Peyer's patch (tissue), 4 donors: ENCODE measurements at regions not wholly inside any gene's neighbourhood (a gene's known extent, or its start where the extent isn't known, plus 50 kb on each side); places are given as distances from the start of the nearest gene placed in this dataset.

Experiments
- DNase-seq, 3 donors: peaks; one replicate each; pipeline ENCODE4 v3.0.0-alpha.2; 2017 to 2019
- H3K27ac ChIP-seq, 4 donors: fragments of 200-600 bp; sonication (generic); one replicate each; pipeline ENCODE4 v1.5.1; 2016 to 2019
- H3K27me3 ChIP-seq, 2 donors: fragments of 200-600 bp; sonication (generic); one replicate each; pipeline ENCODE4 v1.5.1; 2019
- H3K36me3 ChIP-seq, 3 donors: fragments of 200-600 bp; sonication (generic); one replicate each; pipeline ENCODE4 v1.5.1; 2016 to 2019
- H3K4me1 ChIP-seq, 4 donors: fragments of 200-600 bp; sonication (generic); one replicate each; pipeline ENCODE4 v1.5.1; 2016 to 2019
- H3K4me3 ChIP-seq, 4 donors: fragments of 200-600 bp; sonication (generic); 1 replicate in 3 of 4; 2 replicates in 1 of 4; pipeline ENCODE4 v1.5.1; 2016 to 2019; ENCODE audit warnings: mild to moderate bottlenecking in 1 of 4
- H3K9me3 ChIP-seq, 4 donors: fragments of 200-600 bp; sonication (generic); one replicate each; pipeline ENCODE4 v1.5.1; 2016 to 2019; ENCODE audit warnings: mild to moderate bottlenecking in 1 of 4
- CTCF ChIP-seq, 6 experiments: fragments of 450-650 bp in 4 of 6; fragments of 200-600 bp in 2 of 6; sonication (generic) in 1 of 6; IDR thresholded peaks; one replicate each; pipeline ENCODE4 v1.5.1; 2017 to 2019; ENCODE audit warnings: antibody characterized with exemption in 6 of 6, mild to moderate bottlenecking in 3 of 6, moderate library complexity in 1 of 6
- POLR2A ChIP-seq, 2 donors: fragments of 450-650 bp; IDR thresholded peaks; one replicate each; pipeline ENCODE4 v1.5.1; 2017; ENCODE audit warnings: antibody characterized with exemption in 2 of 2, mild to moderate bottlenecking in 2 of 2, moderate library complexity in 2 of 2

DNA sequence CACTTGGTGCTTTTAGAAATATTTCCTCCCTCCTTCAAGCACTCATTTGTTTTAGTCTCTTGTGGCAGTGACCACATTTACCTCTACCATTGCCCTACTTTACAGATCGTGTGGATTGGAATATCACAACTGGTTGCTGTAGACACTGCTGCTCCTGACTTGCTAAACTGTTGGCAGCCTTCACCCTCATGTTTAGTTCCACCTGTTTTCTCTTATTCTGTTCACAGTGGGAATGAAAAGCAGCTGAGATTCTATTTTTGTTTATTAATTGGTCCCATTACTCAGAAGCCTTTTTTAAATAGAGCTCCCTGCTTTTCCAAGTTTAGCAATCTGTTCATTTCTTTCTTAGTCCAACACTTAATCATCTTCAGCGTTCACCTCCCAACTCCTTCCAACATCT is 308.9 kb downstream of the RWDD3 start:
- H3K27me3 ChIP-seq = no peaks in the 10 kb centered on the region
- no peaks in the 10 kb centered on the region for H3K36me3 ChIP-seq
- DNase-seq = no peak
- TF ChIP-seq CTCF (IDR thresholded peaks at IDR 0.05) = no peak
- no peak for TF ChIP-seq POLR2A (IDR thresholded peaks at IDR 0.05)
- no peaks in the 10 kb centered on the region for H3K4me1 ChIP-seq
- H3K4me3 ChIP-seq = no peak overlapping the region
- no peak overlapping the region for H3K27ac ChIP-seq
- no peaks in the 10 kb centered on the region for H3K9me3 ChIP-seq

DNA sequence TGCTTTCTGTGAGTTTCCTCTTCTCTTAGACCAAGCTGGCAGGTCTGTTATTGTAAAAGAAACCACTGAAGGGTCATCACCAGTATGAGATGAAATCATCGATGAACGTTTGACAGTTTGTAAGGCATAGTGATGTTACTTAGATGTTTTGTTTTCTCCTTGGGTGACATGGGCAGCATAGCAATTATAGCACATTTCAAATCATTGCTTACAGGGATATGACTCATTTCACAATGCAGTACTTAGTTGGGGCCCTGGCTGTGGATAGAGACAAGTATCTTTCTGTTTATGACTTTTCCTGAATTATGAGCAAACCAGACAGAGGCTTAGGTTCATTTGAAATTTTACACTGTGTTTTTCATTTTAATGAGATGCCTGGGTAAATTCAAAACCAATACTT is 313.0 kb downstream of the RWDD3 start:
- no peak for DNase-seq
- Histone ChIP-seq H3K27ac (no peak overlapping the region), H3K4me3 (no peak overlapping the region), H3K36me3 (no peaks in the 10 kb centered on the region), H3K4me1 (no peaks in the 10 kb centered on the region), H3K27me3 (no peaks in the 10 kb centered on the region), H3K9me3 (no peaks in the 10 kb centered on the region)
- TF ChIP-seq POLR2A (IDR thresholded peaks at IDR 0.05) (no peak), CTCF (IDR thresholded peaks at IDR 0.05) (no peak)

- TF ChIP-seq POLR2A (IDR thresholded peaks at IDR 0.05) (no peak), CTCF (IDR thresholded peaks at IDR 0.05) (no peak)
- Histone ChIP-seq H3K27me3 (no peaks in the 10 kb centered on the region), H3K4me3 (no peak overlapping the region), H3K4me1 (no peaks in the 10 kb centered on the region), H3K36me3 (no peaks in the 10 kb centered on the region), H3K9me3 (no peaks in the 10 kb centered on the region), H3K27ac (no peak overlapping the region)
- no peak for DNase-seq
These were observed 314.2 kb downstream of the RWDD3 start for GRCh38 chr1:95548211-95548610.

GRCh38 chr1:95551201-95551600 is 317.2 kb downstream of the RWDD3 start:
- Histone ChIP-seq H3K4me3 (no peak overlapping the region), H3K27ac (no peak overlapping the region), H3K9me3 (no peaks in the 10 kb centered on the region), H3K27me3 (no peaks in the 10 kb centered on the region), H3K4me1 (no peaks in the 10 kb centered on the region), H3K36me3 (no peaks in the 10 kb centered on the region)
- DNase-seq = no peak
- TF ChIP-seq CTCF (IDR thresholded peaks at IDR 0.05) = no peak
- TF ChIP-seq POLR2A (IDR thresholded peaks at IDR 0.05) = no peak

- H3K36me3 ChIP-seq = no peaks in the 10 kb centered on the region
- no peak for DNase-seq
- H3K4me3 ChIP-seq = no peak overlapping the region
- H3K4me1 ChIP-seq = no peaks in the 10 kb centered on the region
- TF ChIP-seq POLR2A (IDR thresholded peaks at IDR 0.05) = no peak
- no peak for TF ChIP-seq CTCF (IDR thresholded peaks at IDR 0.05)
- no peaks in the 10 kb centered on the region for H3K27me3 ChIP-seq
- no peak overlapping the region for H3K27ac ChIP-seq
- no peaks in the 10 kb centered on the region for H3K9me3 ChIP-seq
These were observed 319.6 kb downstream of the RWDD3 start for GRCh38 chr1:95553595-95553994.

DNA sequence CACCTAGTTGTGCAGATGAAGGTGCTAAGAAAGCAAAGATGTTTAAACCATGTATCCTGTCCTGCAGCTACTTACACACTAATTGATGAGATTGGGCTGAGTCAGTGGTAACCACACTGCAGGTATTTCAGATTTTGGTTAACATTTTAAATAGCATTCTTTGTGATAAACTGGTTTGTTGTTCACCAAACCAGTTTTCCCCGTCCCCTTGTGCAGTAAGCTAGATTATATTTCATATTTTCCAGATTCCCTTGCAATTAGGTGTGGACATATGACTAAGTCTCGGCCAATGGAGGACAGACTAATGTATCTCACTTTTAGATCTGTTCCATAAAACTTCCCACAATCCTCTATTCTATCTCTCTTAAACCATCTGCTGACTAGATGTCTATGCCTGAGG is 320.4 kb downstream of the RWDD3 start:
- H3K9me3 ChIP-seq = no peaks in the 10 kb centered on the region
- no peaks in the 10 kb centered on the region for H3K27me3 ChIP-seq
- no peak overlapping the region for H3K4me3 ChIP-seq
- H3K27ac ChIP-seq = no peak overlapping the region
- H3K4me1 ChIP-seq = no peaks in the 10 kb centered on the region
- no peaks in the 10 kb centered on the region for H3K36me3 ChIP-seq
- no peak for DNase-seq
- TF ChIP-seq CTCF (IDR thresholded peaks at IDR 0.05) = no peak
- no peak for TF ChIP-seq POLR2A (IDR thresholded peaks at IDR 0.05)
